Activated naive CD8-positive, alpha-beta T cell treated with anti-CD3 and anti-CD28 coated beads for 36 hours (primary cell): ENCODE measurements at regions not wholly inside any gene's neighbourhood (a gene's known extent, or its start where the extent isn't known, plus 50 kb on each side); places are given as distances from the start of the nearest gene placed in this dataset.

ENCODE experiments used
- DNase-seq: peaks from one replicate; pipeline ENCODE4 v3.0.0; 2021
- H3K27ac Mint-ChIP-seq: one replicate; pipeline ENCODE4 v1.8.0; 2022; ENCODE audit warnings: mild to moderate bottlenecking, moderate library complexity, mixed read lengths
- H3K27me3 Mint-ChIP-seq: one replicate; pipeline ENCODE4 v1.8.0; 2022; ENCODE audit warnings: mild to moderate bottlenecking, mixed read lengths
- H3K36me3 Mint-ChIP-seq: one replicate; pipeline ENCODE4 v1.8.0; 2021; ENCODE audit warnings: mild to moderate bottlenecking, mixed read lengths
- H3K4me1 Mint-ChIP-seq: one replicate; pipeline ENCODE4 v1.8.0; 2021; ENCODE audit warnings: mixed read lengths
- H3K4me3 Mint-ChIP-seq: one replicate; pipeline ENCODE4 v1.8.0; 2022; ENCODE audit warnings: mild to moderate bottlenecking, moderate library complexity, mixed read lengths
- H3K9me3 Mint-ChIP-seq: one replicate; pipeline ENCODE4 v1.8.0; 2022; ENCODE audit warnings: mixed read lengths

- Mint-ChIP-seq H3K9me3 (peaks cover 2% of the 10 kb centered on the region), H3K36me3 (no peaks in the 10 kb centered on the region), H3K27me3 (peaks cover 3% of the 10 kb centered on the region), H3K4me3 (no peak overlapping the region), H3K4me1 (peaks cover 5% of the 10 kb centered on the region), H3K27ac (no peak overlapping the region)
- no peak for DNase-seq
Measured at GRCh38 chr4:176435901-176436292, 116.1 kb downstream of the SPCS3 start.

- Mint-ChIP-seq H3K36me3 (no peaks in the 10 kb centered on the region), H3K4me1 (peaks cover 5% of the 10 kb centered on the region), H3K27ac (no peak overlapping the region), H3K4me3 (no peak overlapping the region), H3K9me3 (peaks cover 1% of the 10 kb centered on the region), H3K27me3 (peaks cover 3% of the 10 kb centered on the region)
- DNase-seq = no peak
Measured at GRCh38 chr4:176436293-176436973, 116.7 kb downstream of the SPCS3 start.

GRCh38 chr4:176437756-176438155 lies 118.0 kb downstream of the SPCS3 start:
- Mint-ChIP-seq H3K27ac (no peak overlapping the region), H3K9me3 (no peaks in the 10 kb centered on the region), H3K36me3 (no peaks in the 10 kb centered on the region), H3K4me3 (no peak overlapping the region), H3K4me1 (peaks cover 5% of the 10 kb centered on the region), H3K27me3 (peaks cover 3% of the 10 kb centered on the region)
- DNase-seq = no peak

DNA sequence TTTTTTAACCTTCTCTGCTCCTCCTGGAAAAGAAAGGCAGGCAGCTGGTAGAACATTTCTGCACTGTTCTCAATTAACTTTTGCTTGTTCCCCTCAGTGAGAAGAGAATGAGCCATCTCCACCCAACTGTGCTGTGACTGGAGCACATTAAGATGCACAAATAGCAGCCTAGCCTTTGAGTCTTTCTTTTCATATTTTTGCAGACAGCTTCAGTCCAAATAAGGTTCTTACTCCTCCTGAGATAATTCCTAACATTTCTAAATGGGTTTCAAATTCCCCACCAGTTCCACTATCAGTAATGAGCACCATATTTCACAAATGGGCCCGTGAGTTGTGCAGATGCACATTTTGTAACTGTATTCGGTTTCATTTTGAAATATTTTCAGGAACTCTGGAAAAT lies 118.6 kb downstream of the SPCS3 start:
- H3K36me3 Mint-ChIP-seq = no peaks in the 10 kb centered on the region
- no peak overlapping the region for H3K4me3 Mint-ChIP-seq
- peaks cover 5% of the 10 kb centered on the region for H3K4me1 Mint-ChIP-seq
- no peak for DNase-seq
- H3K27me3 Mint-ChIP-seq = peaks cover 3% of the 10 kb centered on the region
- H3K27ac Mint-ChIP-seq = no peak overlapping the region
- H3K9me3 Mint-ChIP-seq = no peaks in the 10 kb centered on the region

GRCh38 chr4:176439611-176440010 lies 119.8 kb downstream of the SPCS3 start:
- Mint-ChIP-seq H3K27me3 (peaks cover 3% of the 10 kb centered on the region), H3K27ac (no peak overlapping the region), H3K4me1 (peaks cover 5% of the 10 kb centered on the region), H3K9me3 (no peaks in the 10 kb centered on the region), H3K36me3 (no peaks in the 10 kb centered on the region), H3K4me3 (no peak overlapping the region)
- no peak for DNase-seq

GRCh38 chr4:176440698-176441097 lies 120.9 kb downstream of the SPCS3 start:
- no peaks in the 10 kb centered on the region for H3K36me3 Mint-ChIP-seq
- H3K4me3 Mint-ChIP-seq = no peak overlapping the region
- no peaks in the 10 kb centered on the region for H3K9me3 Mint-ChIP-seq
- H3K27me3 Mint-ChIP-seq = no peaks in the 10 kb centered on the region
- H3K27ac Mint-ChIP-seq = no peak overlapping the region
- no peak for DNase-seq
- peaks cover 5% of the 10 kb centered on the region for H3K4me1 Mint-ChIP-seq

GRCh38 chr4:176441594-176441993 lies 121.8 kb downstream of the SPCS3 start:
- DNase-seq = no peak
- Mint-ChIP-seq H3K9me3 (no peaks in the 10 kb centered on the region), H3K27me3 (no peaks in the 10 kb centered on the region), H3K4me1 (peaks cover 3% of the 10 kb centered on the region), H3K27ac (no peak overlapping the region), H3K36me3 (no peaks in the 10 kb centered on the region), H3K4me3 (no peak overlapping the region)

DNA sequence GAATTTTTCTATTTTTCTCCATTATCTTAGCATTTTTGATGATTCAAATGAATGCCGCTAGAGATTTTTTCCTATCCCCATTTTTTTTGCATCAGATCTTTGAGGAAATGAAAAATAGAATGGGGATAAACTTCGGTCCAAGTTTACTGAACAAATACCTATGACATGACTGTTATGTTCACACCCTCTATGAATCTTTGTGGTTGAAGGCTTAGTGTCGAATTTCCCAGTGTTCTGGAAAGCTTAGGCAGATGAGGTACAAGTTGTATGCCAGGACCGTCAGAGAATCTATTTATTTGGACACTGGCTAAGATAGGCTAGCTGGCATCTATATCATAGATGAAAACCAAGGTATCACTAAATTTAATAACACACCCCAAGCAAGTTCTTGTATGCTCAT lies 123.4 kb downstream of the SPCS3 start:
- Mint-ChIP-seq H3K36me3 (no peaks in the 10 kb centered on the region), H3K9me3 (no peaks in the 10 kb centered on the region), H3K4me1 (no peaks in the 10 kb centered on the region)

GRCh38 chr4:176443646-176444409 lies 124.1 kb downstream of the SPCS3 start:
- H3K9me3 Mint-ChIP-seq = no peaks in the 10 kb centered on the region
- no peaks in the 10 kb centered on the region for H3K27me3 Mint-ChIP-seq
- no peak for DNase-seq
- H3K4me1 Mint-ChIP-seq = no peaks in the 10 kb centered on the region
- no peaks in the 10 kb centered on the region for H3K36me3 Mint-ChIP-seq
- H3K4me3 Mint-ChIP-seq = no peak overlapping the region
- H3K27ac Mint-ChIP-seq = no peak overlapping the region

More for the DNA sequence above, 123.4 kb downstream of the SPCS3 start:
- DNase-seq = no peak
- H3K4me3 Mint-ChIP-seq = no peak overlapping the region
- H3K27ac Mint-ChIP-seq = no peak overlapping the region
- H3K27me3 Mint-ChIP-seq = no peaks in the 10 kb centered on the region

- H3K36me3 Mint-ChIP-seq = no peaks in the 10 kb centered on the region
- no peaks in the 10 kb centered on the region for H3K27me3 Mint-ChIP-seq
- no peaks in the 10 kb centered on the region for H3K4me1 Mint-ChIP-seq
- DNase-seq = no peak
- no peak overlapping the region for H3K27ac Mint-ChIP-seq
- H3K9me3 Mint-ChIP-seq = no peaks in the 10 kb centered on the region
- no peak overlapping the region for H3K4me3 Mint-ChIP-seq
Measured at GRCh38 chr4:176444741-176445140, 125.0 kb downstream of the SPCS3 start.

- H3K27ac Mint-ChIP-seq = no peak overlapping the region
- no peak overlapping the region for H3K4me3 Mint-ChIP-seq
- H3K9me3 Mint-ChIP-seq = no peaks in the 10 kb centered on the region
- H3K4me1 Mint-ChIP-seq = no peaks in the 10 kb centered on the region
- no peaks in the 10 kb centered on the region for H3K27me3 Mint-ChIP-seq
- no peak for DNase-seq
- no peaks in the 10 kb centered on the region for H3K36me3 Mint-ChIP-seq
Measured at GRCh38 chr4:176448761-176449160, 129.0 kb downstream of the SPCS3 start.

DNA sequence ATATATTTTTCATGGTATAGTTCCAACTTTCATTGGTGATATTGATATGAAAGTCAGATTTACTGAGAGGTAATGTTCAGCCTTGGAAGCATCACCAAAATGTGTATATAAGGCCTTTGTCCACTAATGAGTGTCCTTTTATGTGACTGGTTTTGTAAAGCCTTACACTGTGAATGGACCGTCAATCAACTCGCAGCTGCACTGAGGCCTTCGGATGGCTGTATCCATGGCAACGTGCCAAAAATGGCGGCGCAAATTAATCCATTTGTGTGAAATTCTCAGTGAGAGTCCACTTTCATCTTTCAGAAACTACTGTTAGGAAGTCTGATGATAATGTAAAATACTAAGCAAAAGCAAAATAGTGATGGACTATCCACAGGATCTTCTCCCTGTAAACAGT lies 131.7 kb downstream of the SPCS3 start:
- H3K4me1 Mint-ChIP-seq = no peaks in the 10 kb centered on the region
- no peaks in the 10 kb centered on the region for H3K27me3 Mint-ChIP-seq
- H3K4me3 Mint-ChIP-seq = no peak overlapping the region
- DNase-seq = no peak
- H3K27ac Mint-ChIP-seq = no peak overlapping the region
- no peaks in the 10 kb centered on the region for H3K36me3 Mint-ChIP-seq
- H3K9me3 Mint-ChIP-seq = peaks cover 5% of the 10 kb centered on the region

- Mint-ChIP-seq H3K27me3 (no peaks in the 10 kb centered on the region), H3K9me3 (peaks cover 10% of the 10 kb centered on the region), H3K27ac (no peak overlapping the region), H3K4me3 (no peak overlapping the region), H3K4me1 (no peaks in the 10 kb centered on the region), H3K36me3 (no peaks in the 10 kb centered on the region)
- DNase-seq = no peak
Measured at GRCh38 chr4:176453079-176453478, 133.3 kb downstream of the SPCS3 start.

- Mint-ChIP-seq H3K9me3 (peaks cover 10% of the 10 kb centered on the region), H3K27me3 (no peaks in the 10 kb centered on the region), H3K4me3 (no peak overlapping the region), H3K36me3 (no peaks in the 10 kb centered on the region), H3K27ac (no peak overlapping the region), H3K4me1 (no peaks in the 10 kb centered on the region)
- no peak for DNase-seq
Measured at GRCh38 chr4:176453658-176454057, 133.9 kb downstream of the SPCS3 start.

- H3K4me1 Mint-ChIP-seq = no peaks in the 10 kb centered on the region
- H3K4me3 Mint-ChIP-seq = no peak overlapping the region
- H3K27ac Mint-ChIP-seq = no peak overlapping the region
- H3K9me3 Mint-ChIP-seq = peaks cover 8% of the 10 kb centered on the region
- H3K36me3 Mint-ChIP-seq = no peaks in the 10 kb centered on the region
- DNase-seq = no peak
- no peaks in the 10 kb centered on the region for H3K27me3 Mint-ChIP-seq
Measured at GRCh38 chr4:176464748-176465147, 145.0 kb downstream of the SPCS3 start.

GRCh38 chr4:176467001-176467400 lies 147.2 kb downstream of the SPCS3 start:
- no peak overlapping the region for H3K4me3 Mint-ChIP-seq

More at GRCh38 chr4:176467001-176467400, 147.2 kb downstream of the SPCS3 start:
- Mint-ChIP-seq H3K9me3 (peaks cover 5% of the 10 kb centered on the region), H3K27ac (no peak overlapping the region), H3K27me3 (no peaks in the 10 kb centered on the region), H3K4me1 (no peaks in the 10 kb centered on the region), H3K36me3 (no peaks in the 10 kb centered on the region)
- no peak for DNase-seq
